Right ventricle myocardium inferior (tissue), 1 donor: ENCODE measurements at regions not wholly inside any gene's neighbourhood (a gene's known extent, or its start where the extent isn't known, plus 50 kb on each side); places are given as distances from the start of the nearest gene placed in this dataset.

Experiments
- ATAC-seq: fragments of 200-7000 bp; cut with Tn5 transposase; one replicate; pipeline ENCODE4 v1.9.1; 2020; ENCODE audit warnings: mild to moderate bottlenecking, moderate library complexity
- DNase-seq: peaks from one replicate; pipeline ENCODE4 v3.0.0; 2021; ENCODE audit errors: missing footprints
- intact Hi-C: fragments of 100-400 bp; cut with DNase I; formaldehyde crosslinking; loops from one replicate; pipeline ENCODE4 v1.11.0; 2022
- donor health status: DM: no; HTN: yes; CAD: no; lungs with severe emphysema.

DNA sequence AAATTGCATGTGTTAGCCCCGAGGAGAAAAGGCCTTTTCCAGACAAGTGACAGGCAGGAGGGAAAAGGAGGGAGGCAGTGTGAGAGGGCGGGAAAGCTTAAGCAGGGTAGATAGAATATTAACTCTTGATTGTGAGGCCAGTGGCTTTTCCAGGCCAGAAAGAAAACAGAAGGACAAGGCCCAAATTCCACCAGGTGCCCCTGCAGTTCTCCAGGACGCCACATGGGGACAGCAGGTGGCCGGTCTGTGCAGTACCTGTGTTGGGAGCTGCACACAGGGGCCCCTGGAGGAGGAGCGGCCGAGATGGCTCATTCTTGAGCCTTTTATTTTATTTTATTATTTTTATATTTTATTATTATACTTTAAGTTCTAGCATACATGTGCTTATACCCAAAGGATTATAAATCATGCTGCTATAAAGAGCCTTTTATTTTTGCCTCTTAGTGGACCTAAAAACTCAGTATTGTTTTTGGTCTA lies 141.3 kb upstream of the KLF14 start:
- intact Hi-C loops = no loop called here
- ATAC-seq (peak; percentile 65), DNase-seq (peak; percentile 66)

GRCh38 chr7:130875901-130876300 lies 141.9 kb upstream of the KLF14 start:
- intact Hi-C loops = no loop called here
- DNase-seq (no peak), ATAC-seq (no peak)

- DNase-seq = no peak
Measured at GRCh38 chr7:130877236-130877990, 143.4 kb upstream of the KLF14 start.

DNA sequence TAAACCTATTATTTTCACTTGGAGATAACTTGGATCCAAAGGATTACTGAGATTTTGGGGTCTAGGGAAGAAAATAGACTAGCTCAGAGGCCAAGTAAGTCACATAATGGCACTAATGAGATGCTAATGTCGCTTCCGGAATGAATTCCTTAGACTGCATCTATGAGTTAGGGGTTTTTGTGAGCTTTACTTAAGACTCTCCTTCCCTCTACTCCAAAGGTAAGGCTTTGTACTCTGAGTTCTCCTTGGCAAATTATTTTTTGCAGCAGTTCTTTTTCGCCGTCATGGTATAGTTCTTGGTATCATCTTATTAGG lies 143.9 kb upstream of the KLF14 start:
- DNase-seq = no peak
- no peak for ATAC-seq
- intact Hi-C loops = no loop called here

More at GRCh38 chr7:130877236-130877990, 143.4 kb upstream of the KLF14 start:
- no peak for ATAC-seq
- intact Hi-C loops = no loop called here

DNA sequence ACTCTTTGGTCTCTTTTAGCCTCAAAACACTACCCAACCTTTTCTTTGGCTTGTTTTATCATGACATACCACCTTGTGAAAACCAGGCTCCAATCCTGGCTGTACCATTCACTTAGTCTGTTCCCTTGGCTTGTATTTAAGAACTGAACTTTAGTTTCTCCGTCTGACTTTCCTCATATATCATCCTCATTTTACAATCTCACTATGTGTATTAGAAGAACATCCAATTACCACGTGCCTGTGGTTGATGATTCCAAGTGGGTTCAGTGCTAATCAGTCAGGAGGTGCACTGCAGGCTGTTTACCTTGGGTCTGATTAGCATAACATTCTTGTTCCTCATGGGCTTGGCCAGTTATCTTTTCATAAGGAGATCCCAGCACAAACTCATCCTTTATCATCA lies 144.8 kb upstream of the KLF14 start:
- ATAC-seq (no peak), DNase-seq (no peak)
- intact Hi-C loops = no loop called here

DNA sequence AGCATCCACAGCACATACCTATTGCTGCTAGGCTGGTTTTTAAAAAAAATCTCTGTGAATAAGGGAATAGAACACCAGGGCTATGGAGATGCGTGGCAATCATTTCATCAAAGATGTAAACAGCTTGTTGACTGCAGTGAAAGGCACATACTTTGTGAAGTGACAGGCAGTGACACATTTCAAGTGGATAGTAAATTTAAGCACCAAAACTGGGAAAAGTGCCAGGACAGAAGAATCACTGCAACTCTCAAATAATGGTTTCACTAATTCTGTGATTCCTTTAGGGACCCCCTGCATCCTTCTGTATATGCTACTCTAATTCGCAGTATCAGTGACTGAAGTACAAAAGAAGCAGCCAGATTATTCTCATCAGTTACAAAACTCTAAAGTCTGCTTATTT lies 145.2 kb upstream of the KLF14 start:
- intact Hi-C loops = no loop called here
- DNase-seq (no peak), ATAC-seq (no peak)

GRCh38 chr7:130880668-130881067 lies 146.7 kb upstream of the KLF14 start:
- no peak for DNase-seq
- intact Hi-C loops = no loop called here
- peak; percentile 35 for ATAC-seq

- peak; percentile 6 for ATAC-seq
- intact Hi-C loops = no loop called here
Measured at GRCh38 chr7:130881091-130881798, 147.2 kb upstream of the KLF14 start.

GRCh38 chr7:130881799-130882141 lies 147.8 kb upstream of the KLF14 start:
- intact Hi-C loops = no loop called here
- no peak for ATAC-seq

More at GRCh38 chr7:130881091-130881798, 147.2 kb upstream of the KLF14 start:
- no peak for DNase-seq

DNA sequence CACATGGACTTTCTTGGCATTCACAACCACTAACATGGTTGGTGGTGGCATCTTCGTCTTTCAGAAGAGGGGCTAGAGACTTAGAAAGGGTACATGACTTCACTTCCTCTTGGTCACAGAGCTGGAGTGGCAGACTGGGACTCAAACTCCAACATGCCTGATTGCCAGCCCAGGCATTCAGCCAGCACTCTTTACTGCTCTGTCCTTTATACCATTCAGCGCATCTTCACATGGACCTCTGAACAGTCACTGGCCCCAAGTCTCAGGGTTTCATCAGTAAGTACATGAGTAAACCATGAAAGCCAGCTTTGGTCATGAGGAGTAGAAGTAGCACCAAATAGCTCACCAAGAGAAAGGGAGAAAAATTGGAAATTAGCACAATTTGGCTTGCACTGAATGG lies 148.4 kb upstream of the KLF14 start:
- no peak for ATAC-seq
- no peak for DNase-seq
- intact Hi-C loops = no loop called here

More at GRCh38 chr7:130881799-130882141, 147.8 kb upstream of the KLF14 start:
- DNase-seq = no peak

DNA sequence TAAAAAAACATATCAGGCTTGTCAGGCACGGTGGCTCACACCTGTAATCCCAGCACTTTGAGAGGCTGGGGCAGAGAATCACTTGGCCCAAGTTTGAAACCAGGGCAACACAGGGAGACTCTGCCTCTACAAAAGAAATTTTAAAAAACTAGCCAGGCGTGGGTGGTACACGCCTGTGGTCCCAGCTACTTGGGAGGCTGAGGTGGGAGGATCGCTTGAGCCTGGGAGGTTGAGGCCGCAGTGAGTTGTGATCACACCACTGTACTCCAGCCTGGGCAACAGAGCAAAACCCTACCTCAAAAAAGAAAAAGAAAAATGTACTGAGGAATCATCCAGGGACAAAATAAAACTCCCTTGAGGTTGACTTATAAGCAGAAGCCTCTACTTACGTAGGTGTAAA lies 149.9 kb upstream of the KLF14 start:
- intact Hi-C loops = no loop called here
- no peak for ATAC-seq
- no peak for DNase-seq

DNA sequence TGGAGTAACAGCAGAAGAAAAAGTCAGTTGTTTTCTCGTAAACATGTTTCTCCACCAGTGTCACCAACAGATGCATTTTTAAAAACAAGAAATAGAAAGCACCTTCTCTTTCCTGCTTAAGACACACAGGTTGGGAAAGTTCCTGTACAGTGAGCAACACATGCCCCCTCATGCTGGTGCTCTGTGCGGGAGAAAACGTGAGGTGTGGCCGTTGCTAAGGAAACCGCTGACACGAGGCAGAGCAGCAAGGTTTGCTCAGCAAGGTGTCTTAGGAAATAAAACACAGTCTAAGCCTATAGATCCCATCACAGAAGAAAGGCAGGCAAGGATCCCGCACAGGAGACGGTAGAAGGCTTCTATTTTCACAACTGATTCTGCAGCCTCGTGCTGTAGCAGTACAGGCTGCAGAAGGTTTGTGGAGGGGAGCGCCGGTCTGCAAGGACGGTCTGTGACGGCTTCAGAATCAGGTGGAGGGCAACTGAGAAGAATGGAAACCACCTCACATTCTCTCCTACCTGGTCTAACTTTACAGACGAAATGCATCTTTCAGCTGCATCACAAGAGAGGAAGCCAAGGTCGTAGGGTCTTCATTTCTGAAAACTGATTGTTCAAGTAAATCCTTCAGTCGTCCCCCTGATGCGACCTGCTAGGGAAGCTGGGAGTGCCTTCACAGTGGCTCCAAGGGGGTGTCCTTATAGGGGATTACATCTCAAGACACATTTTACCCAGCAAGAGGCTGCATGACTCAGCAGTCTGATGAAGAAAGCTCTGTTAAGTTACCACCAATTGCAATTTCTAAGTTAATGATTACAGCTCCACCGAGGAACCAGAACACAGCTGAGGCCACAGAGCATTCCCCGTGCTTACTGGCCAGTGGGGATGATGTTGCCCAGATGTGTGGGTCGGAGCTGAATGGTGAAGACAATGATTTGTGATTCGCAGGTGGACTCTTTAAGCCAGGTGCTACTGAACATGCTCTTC lies 150.7 kb upstream of the KLF14 start:
- intact Hi-C loops = no loop called here
- DNase-seq (no peak), ATAC-seq (no peak)

- peak; percentile 68 for DNase-seq
- peak; percentile 24 for ATAC-seq
- intact Hi-C loops = no loop called here
Measured at GRCh38 chr7:130886438-130887135, 152.6 kb upstream of the KLF14 start.

GRCh38 chr7:130887182-130887956 lies 153.4 kb upstream of the KLF14 start:
- ATAC-seq (no peak), DNase-seq (no peak)
- intact Hi-C loops = no loop called here

DNA sequence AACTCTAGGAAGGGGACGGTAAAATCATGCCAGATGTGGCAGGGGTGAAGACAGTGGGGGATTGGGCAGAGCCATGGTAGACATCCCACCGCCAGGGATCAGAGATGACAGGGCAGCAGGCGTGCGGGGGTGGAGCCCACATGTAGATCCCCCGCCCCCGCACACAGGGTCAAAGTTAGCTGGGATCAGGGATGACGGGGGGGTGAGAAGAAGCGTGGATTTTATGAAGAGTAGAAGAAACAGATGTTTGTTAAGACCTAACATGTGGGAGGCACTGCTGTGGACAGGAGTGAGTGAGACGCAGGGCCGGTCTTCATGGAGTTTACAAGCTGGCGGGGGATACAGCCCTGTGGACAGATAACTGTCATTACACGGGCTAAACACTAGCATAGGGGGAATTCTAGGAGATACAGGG lies 154.0 kb upstream of the KLF14 start:
- no peak for ATAC-seq
- DNase-seq = no peak
- intact Hi-C loops = no loop called here

- DNase-seq (no peak), ATAC-seq (no peak)
- intact Hi-C loops = no loop called here
Measured at GRCh38 chr7:130888468-130888867, 154.5 kb upstream of the KLF14 start.

- ATAC-seq (peak; percentile 27), DNase-seq (no peak)
- intact Hi-C loops = no loop called here
Measured at GRCh38 chr7:130890176-130891020, 156.4 kb upstream of the KLF14 start.
